Fibroblast of skin of scalp (primary cell): ENCODE measurements at regions not wholly inside any gene's neighbourhood (a gene's known extent, or its start where the extent isn't known, plus 50 kb on each side); places are given as distances from the start of the nearest gene placed in this dataset.
"Not testable (repeated sequence)": the region's sequence is repeated elsewhere in the genome, so short reads cannot be mapped to it uniquely, and the experiment has no call there.

Experiments used
- DNase-seq: peaks from one replicate; pipeline ENCODE4 v3.0.0-alpha.2; 2013

- DNase-seq, result no peak
Observed at GRCh38 chr5:29130786-29131185, 2062.7 kb upstream of the CDH6 start.

GRCh38 chr5:29127524-29128156 lies 2065.8 kb upstream of the CDH6 start:
- not testable (repeated sequence) for DNase-seq

GRCh38 chr5:29126462-29126861 lies 2067.0 kb upstream of the CDH6 start:
- not testable (repeated sequence) for DNase-seq

GRCh38 chr5:29122306-29122705 lies 2071.2 kb upstream of the CDH6 start:
- no peak for DNase-seq

DNA sequence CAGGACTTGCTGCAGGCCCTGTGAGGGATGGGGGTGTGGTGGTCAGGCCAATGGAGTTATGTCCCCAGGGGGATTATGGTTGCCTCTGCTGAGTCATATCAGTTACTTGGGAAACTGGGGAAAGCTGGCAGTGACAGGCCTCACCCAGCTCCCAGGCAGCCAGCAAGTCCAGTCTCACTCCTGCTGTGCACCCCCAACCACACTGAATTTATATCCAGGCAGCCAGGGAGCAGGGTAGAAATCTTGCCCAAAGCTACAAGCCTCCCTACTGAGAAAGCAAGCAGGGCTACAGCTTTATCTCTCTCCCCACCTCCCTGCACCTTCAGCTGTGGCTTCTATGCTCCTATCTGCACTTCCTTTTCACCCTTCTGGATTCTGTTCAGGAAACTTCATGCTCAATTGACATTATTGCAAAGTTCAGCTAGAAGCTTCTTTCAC lies 2076.0 kb upstream of the CDH9 start:
- no peak for DNase-seq

GRCh38 chr5:29113516-29113915 lies 2075.1 kb upstream of the CDH9 start:
- no peak for DNase-seq

GRCh38 chr5:29099585-29099984 lies 2061.2 kb upstream of the CDH9 start:
- no peak for DNase-seq

GRCh38 chr5:29089591-29090130 lies 2051.3 kb upstream of the CDH9 start:
- DNase-seq, result no peak

DNA sequence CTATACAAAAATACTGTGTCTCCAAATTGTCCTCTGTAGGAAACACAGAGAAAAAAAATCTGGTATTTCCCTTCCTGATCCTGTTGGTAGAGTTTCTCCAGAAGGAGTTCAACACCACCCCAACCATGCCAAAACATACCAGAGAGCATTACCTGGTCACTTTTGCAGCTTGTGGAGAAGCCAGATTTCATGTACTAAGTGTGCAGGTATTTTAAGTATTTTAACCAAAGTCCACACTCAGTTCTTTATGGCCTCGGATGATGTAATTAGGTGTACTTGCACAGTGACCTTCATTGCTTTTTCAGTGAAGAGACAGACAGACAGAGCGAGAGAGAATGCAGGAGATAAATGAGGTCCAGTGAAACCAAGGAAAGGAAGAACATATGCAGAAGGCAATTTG lies 2046.8 kb upstream of the CDH9 start:
- no peak for DNase-seq

GRCh38 chr5:29079771-29080170 lies 2041.4 kb upstream of the CDH9 start:
- DNase-seq, result no peak

DNA sequence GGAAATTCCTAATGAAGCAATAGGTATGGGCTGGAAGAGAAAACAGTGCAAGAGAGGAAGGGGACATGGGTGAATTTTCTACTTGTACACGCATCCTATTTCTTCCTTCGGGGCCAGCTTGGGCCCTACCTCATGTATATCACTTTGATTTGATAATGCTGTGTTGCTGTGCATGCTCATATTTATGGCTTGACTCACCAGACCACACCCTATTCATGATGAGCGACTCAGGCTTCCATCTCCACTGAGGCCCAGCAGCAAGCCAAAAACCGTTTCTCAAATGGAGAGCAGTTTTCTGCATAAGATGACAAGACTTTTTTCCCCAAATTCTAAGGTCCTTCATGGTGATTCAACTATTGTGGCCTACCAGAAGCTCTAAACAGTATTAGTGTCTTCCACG lies 2039.1 kb upstream of the CDH9 start:
- DNase-seq, result no peak

GRCh38 chr5:29069104-29069402 lies 2030.7 kb upstream of the CDH9 start:
- DNase-seq, result no peak

DNA sequence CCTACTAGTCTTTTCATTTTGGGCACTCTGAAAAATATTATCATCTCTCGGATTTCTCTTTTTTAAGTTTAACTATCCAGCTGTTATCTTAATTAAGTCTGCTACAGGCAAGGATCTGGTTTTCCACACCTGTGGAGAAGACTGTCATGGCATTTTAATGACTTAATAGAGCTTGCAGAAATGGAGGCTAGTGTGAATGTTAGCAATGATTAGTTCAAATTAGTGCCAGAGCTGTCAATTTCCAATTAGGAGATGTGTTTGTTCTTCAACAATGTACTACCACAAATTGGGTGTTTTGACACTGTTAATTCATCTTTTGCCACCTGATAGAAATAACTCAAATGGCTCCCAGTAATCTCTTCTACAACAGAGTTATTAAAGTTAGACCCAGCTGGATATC lies 2023.0 kb upstream of the CDH9 start:
- DNase-seq, result no peak

- no peak for DNase-seq
Observed at GRCh38 chr5:29054694-29055093, 2016.3 kb upstream of the CDH9 start.

GRCh38 chr5:29054282-29054681 lies 2015.9 kb upstream of the CDH9 start:
- no peak for DNase-seq

DNA sequence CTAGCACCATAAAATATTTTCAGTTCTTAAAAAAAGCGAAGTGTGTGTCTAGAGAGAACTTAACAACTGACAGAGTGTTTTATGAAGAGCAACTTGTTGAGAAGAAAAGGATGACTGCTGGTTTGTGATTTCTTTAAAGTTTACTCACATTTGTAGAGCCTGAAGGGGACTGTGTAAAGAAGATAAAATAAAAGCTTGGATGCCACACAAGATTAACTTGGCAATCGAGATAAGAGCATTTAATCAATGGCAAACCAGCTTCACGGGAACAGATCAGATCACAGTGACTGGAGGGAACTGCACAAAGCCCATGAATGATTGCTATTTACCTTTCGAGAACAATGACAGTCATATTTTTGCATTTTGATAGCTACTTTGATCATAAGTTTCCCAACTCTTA lies 2013.1 kb upstream of the CDH9 start:
- DNase-seq, result no peak

DNA sequence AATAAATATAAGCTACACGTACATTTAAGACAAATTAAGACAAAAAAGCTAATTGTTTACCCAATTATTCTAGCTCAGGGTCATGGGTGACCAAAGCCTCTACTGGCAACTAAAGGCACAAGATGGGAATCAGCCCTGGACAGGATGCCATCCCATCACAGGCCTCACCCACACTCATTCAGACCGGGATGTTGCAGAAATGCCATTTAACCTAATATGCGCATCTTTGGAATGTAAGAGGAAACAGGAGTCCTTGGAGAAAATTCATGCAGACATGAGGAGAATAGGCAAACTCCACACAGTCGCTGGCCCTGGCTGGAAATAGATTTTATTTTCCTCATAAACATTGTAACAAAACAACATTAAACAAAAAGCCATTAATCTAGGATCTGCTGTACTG lies 2003.8 kb upstream of the CDH9 start:
- no peak for DNase-seq

- no peak for DNase-seq
Observed at GRCh38 chr5:29040404-29040803, 2002.0 kb upstream of the CDH9 start.

GRCh38 chr5:29039994-29040393 lies 2001.6 kb upstream of the CDH9 start:
- DNase-seq, result no peak

- no peak for DNase-seq
Observed at GRCh38 chr5:29037716-29038115, 1999.3 kb upstream of the CDH9 start.

GRCh38 chr5:29024052-29024451 lies 1985.7 kb upstream of the CDH9 start:
- DNase-seq, result no peak

DNA sequence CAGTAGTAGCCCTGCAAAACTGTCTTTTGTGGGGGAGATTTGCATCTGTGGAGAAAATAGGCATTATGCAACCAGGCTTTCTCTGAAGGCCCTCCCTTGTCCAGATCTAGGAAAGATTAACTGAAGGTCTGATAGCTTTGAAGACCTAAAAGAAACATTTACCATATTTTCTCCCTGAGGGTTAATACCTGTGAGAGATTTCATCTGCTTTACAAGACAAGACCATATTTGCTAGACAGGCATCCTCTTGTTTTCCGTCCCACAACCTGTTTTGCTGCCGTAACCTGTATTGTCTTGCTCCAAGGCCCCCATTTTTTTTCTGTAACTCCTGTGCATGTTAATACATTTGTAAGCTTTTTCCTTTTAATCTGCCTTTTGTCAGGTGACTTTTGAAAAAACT lies 1985.2 kb upstream of the CDH9 start:
- no peak for DNase-seq

DNA sequence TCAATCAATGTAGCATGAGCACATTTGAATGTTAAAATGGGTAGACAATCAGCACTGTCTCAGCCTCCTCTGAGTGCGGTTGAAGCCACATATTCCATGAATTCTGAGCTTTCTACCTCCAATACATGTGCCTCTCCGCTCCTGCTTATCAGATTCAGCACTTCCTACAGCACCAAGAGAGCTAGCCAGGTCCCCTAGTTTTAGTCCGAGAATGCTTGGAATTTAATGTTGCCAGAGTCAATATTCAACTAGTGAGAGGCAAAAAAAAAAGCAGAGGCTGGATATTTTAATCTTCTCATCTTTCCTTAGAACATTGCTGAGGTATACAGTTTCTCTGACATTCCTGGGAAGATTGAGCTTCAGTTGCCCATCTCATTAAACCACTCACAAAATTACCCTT lies 1979.1 kb upstream of the CDH9 start:
- no peak for DNase-seq

DNA sequence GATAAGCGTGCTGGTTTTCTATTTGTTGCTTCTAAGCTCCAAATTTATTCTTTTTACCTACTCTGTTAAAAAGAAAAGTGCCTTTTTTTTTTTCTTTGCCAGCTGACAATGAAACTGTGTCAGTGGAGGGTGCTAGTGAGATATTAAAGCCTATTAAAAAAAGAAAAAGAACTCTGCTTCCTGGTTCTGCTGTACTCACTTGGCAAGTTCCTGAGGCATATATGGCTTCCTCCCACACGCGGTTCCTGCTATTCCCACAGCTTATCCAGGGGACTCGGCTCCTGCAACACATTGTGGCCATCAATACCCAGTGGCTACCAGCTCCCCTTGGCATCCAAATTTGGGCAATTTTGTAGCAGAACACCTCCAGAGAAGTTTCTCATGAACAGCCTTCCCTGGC lies 1977.7 kb upstream of the CDH9 start:
- no peak for DNase-seq

DNA sequence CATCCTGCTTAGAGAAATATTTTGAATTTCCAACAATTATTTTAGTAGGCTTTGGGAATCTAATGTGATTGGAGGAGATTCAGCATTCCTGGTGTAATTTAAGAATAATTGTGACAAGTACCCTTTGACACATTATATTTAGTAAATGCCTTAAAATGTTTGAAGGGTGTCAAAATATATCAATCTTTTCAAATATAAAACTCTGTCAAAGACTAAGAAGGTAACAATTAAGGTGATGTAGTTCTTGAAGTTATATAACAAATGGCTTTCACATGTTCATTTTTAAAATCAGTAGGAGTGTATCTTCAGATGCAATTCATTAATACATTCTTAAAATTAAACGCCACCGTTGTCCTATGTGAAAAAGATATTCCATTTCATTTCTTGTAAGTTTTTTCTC lies 1977.1 kb upstream of the CDH9 start:
- DNase-seq, result no peak
